HG03280 (cell line): ENCODE measurements at regions not wholly inside any gene's neighbourhood (a gene's known extent, or its start where the extent isn't known, plus 50 kb on each side); places are given as distances from the start of the nearest gene placed in this dataset.
"Not testable (repeated sequence)": the region's sequence is repeated elsewhere in the genome, so short reads cannot be mapped to it uniquely, and the experiment has no call there.

Source experiments
- ATAC-seq: cut with Tn5 transposase; IDR thresholded peaks from one replicate; pipeline ENCODE4 v1.9.1; 2021; ENCODE audit warnings: mild to moderate bottlenecking, moderate library complexity; ENCODE audit not compliant: unreplicated experiment

DNA sequence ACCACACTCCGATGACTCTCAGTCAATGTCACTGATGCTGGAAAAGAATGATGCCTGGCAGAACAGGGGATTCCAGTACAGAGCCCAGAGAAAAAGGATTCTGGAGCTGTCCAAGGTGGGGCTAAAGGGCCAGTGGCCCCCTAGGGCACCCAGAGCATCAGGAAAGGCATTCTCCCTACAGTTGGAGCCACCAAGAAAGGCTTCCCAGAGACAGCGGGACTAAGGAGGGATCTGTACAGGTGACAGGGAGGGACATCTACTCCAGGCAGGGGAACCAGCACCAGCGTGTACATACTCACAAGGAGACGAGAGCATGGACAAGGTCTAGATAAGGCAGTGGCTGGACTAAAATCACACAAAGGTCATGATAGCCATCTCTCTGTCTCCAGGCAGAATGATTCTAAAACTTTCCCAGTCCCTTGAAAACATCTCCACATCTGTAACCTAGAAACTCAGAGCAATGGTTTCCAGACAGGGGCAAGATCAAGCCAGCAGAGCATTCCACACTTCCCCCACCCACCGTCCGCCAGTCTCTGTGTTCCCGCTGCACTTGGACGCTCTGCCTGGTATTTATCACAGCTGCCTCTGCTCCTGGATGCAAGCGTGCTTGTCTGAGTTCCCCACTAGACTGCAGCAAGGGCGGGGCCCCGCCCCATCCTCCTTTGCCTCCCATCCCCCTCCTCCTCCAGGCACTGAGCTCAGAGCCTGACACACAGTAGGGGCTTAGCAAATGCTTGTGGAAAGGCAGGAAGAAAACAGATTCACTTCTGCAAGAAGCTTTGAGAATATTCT is 111.6 kb upstream of the ZC3H12A start:
- ATAC-seq = no peak

- no peak for ATAC-seq
Observed at GRCh38 chr1:37363535-37363934, 110.8 kb upstream of the ZC3H12A start.

- ATAC-seq = not testable (repeated sequence)
Observed at GRCh38 chr1:37368665-37369315, 105.6 kb upstream of the ZC3H12A start.

GRCh38 chr1:37372302-37372701 is 102.1 kb upstream of the ZC3H12A start:
- ATAC-seq = no peak

GRCh38 chr1:37372711-37373110 is 101.7 kb upstream of the ZC3H12A start:
- no peak for ATAC-seq

- ATAC-seq = no peak
Observed at GRCh38 chr1:37373413-37373812, 101.0 kb upstream of the ZC3H12A start.

GRCh38 chr1:37380546-37380945 is 93.8 kb upstream of the ZC3H12A start:
- not testable (repeated sequence) for ATAC-seq

GRCh38 chr1:37387854-37388253 is 86.5 kb upstream of the ZC3H12A start:
- ATAC-seq = no peak

DNA sequence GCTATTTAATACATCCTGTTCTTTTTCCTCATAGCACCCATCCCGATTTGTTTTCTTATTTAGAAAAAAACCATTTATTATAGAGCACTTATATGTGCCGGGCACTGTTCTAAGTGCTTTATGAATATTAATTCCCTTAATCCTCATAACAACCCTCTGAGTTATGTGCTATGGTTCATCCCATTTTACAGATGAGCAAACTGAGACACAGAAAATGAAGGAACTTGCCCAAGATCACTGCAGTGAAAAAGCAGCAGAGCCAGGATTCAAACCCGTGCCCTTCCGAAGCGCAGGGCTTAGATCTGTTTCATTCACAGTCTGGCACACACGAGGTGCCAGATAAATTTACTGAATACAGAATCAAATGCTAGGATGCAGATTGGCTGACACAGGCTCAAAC is 85.1 kb upstream of the ZC3H12A start:
- ATAC-seq = no peak

- ATAC-seq = no peak
Observed at GRCh38 chr1:37391211-37392011, 83.0 kb upstream of the ZC3H12A start.

DNA sequence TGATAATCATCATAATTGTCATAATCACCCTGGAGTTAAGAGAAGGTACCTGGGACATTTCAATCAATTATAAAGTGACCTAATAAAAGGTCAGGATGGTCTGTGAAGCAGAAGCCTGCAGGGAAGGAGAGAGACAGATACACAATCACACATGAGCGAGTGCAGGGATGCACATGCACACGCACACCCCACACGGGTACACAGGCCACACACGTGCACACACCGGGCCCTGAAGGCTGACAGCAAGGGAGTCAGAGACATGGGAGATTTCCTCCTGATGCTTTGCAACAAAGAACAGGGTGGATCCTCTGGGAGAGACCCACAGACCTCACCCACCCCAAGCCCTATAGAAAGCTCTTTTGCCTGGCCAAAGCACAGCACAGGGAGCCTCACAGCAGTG is 82.3 kb upstream of the ZC3H12A start:
- no peak for ATAC-seq

GRCh38 chr1:37393173-37394120 is 80.9 kb upstream of the ZC3H12A start:
- no peak for ATAC-seq

DNA sequence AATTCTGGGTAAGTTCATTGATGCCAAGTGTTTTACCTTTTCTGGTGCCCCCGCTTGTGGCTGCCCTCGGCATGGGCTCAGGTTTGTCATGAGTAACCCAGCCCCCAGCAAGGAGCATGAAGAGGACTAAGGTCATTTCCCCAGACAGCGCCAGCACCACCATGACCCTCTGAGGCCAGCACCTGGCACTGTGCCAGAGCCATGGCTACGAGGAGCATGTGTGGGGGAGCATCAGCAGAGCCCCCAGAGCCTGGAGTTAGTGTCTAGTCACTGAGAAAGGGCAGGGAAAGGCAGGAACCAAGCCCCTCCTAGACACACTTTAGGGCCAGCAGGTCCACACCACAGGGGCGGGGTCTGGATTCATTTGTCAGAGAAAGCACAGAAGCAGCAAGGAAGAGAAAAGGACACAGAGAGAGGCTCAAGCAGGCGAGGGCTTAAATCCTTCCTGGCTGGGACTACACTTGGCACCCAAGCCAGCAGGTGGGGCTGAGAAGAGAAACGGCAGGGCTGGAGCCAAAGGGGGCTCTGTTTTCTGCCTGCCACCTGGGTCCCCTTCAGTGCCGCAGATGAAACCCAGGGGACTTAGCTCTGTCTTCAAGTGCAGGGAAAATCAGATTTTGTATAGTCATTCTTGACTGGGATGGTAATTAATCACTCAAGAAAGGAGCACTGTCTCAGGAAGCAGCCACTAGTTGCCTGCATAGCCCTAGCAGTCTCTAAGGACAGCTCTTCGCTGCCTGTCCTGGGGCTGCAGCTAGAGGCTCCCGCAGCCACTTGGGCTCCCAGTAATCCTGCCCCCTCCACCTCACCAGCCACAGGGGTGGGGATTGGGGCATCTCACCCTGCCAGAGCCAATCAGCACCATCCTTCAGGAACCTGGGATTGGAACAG is 79.6 kb upstream of the ZC3H12A start:
- no peak for ATAC-seq

- no peak for ATAC-seq
Observed at GRCh38 chr1:37398096-37398495, 76.3 kb upstream of the ZC3H12A start.

DNA sequence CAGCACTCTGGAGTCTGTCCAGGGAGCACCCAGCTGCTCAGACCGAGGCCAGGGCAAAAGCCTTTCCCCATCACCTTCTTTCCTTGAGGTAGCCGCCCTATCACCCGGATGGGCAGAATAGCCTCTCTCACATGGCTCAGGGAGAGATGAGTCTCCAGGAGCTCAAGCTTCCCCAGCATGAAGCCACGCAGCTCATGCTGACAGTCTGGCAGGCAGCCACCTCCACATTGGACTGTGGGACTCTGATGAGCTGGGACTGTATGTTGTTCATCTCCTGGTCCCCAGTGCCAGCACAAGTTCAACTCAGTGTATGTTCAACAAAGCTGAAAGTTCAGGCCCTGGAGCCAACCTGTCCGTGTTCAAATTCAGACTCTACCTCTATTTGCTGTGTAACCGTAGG is 75.2 kb upstream of the ZC3H12A start:
- no peak for ATAC-seq

GRCh38 chr1:37399830-37400464 is 74.4 kb upstream of the ZC3H12A start:
- ATAC-seq = no peak

DNA sequence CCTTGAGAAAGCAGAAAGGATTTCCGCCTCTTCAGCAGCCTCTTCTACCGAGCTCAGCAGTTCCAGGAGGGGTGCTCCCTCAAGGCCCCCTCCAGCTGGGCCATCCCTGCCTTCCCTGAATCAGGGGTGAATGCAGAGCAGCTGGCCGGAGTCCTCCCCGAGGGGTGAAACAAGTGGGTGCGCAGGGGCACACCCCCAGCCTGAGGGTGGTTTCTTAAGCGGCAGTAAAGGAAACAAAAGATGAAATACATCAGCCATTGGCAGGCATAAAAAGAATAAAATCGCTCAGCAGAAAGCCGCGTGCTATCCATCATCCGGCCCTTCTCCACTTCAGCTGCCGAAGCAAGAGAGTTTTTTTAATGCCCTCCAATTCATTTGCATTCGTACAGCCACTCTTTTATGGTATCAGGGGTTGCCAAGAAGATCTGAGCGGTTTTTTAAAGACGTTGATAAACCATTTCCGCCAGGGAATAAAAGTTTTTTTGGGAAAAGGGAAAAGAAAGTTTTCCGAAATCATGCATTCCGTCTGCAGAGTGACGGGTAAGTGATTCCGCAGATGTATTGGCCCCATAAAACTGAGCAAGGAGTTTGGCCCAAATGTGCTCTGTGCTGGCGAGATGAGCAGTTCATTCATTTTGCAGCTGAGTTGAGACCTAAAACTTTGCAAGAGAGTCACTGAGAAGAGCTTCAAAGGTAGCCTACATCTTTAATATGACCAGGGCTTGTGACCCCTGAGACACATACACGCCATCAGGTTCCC is 73.7 kb upstream of the ZC3H12A start:
- no peak for ATAC-seq

- ATAC-seq = no peak
Observed at GRCh38 chr1:37403166-37403565, 71.2 kb upstream of the ZC3H12A start.
